H9 (cell line): ENCODE measurements at regions not wholly inside any gene's neighbourhood (a gene's known extent, or its start where the extent isn't known, plus 50 kb on each side); places are given as distances from the start of the nearest gene placed in this dataset.

ENCODE experiments used
- DNase-seq: peaks from one replicate; pipeline ENCODE4 v3.0.0-alpha.2; 2017
- H2AFZ ChIP-seq: one replicate; pipeline ENCODE4 v1.6.1; 2013; ENCODE audit warnings: mild to moderate bottlenecking, low read length, control low read depth, moderate library complexity
- H2AK5ac ChIP-seq: 2 replicates; pipeline ENCODE4 v1.6.1; 2013; ENCODE audit warnings: low read length, control low read depth, mixed read lengths; ENCODE audit not compliant: insufficient read length
- H2BK120ac ChIP-seq: one replicate; pipeline ENCODE4 v1.6.1; 2013; ENCODE audit warnings: low read depth, mild to moderate bottlenecking, low read length, control low read depth, inconsistent platforms; ENCODE audit not compliant: poor library complexity, severe bottlenecking
- H2BK12ac ChIP-seq: 2 replicates; pipeline ENCODE4 v1.6.1; 2013; ENCODE audit warnings: low read length, control low read depth, mixed read lengths, low read depth; ENCODE audit not compliant: insufficient read length
- H2BK15ac ChIP-seq: 2 replicates; pipeline ENCODE4 v1.6.1; 2013; ENCODE audit warnings: low read depth, low read length, control low read depth
- H2BK20ac ChIP-seq: one replicate; pipeline ENCODE4 v1.6.1; 2013; ENCODE audit warnings: low read depth, mild to moderate bottlenecking, low read length, control low read depth, inconsistent platforms; ENCODE audit not compliant: poor library complexity, severe bottlenecking
- H2BK5ac ChIP-seq: 2 replicates; pipeline ENCODE4 v1.6.1; 2013; ENCODE audit warnings: low read length, control low read depth, mixed read lengths; ENCODE audit not compliant: insufficient read length
- H3K14ac ChIP-seq: 2 replicates; pipeline ENCODE4 v1.6.1; 2013; ENCODE audit warnings: low read length, control low read depth; ENCODE audit not compliant: insufficient read depth
- H3K18ac ChIP-seq: 2 replicates; pipeline ENCODE4 v1.6.1; 2013; ENCODE audit warnings: low read depth, mild to moderate bottlenecking, mixed read lengths, low read length, control low read depth; ENCODE audit not compliant: insufficient read length
- H3K23ac ChIP-seq: 2 replicates; pipeline ENCODE4 v1.6.1; 2013; ENCODE audit warnings: low read length, control low read depth, mixed read lengths, low read depth; ENCODE audit not compliant: insufficient read length
- H3K23me2 ChIP-seq: 2 replicates; pipeline ENCODE4 v1.6.1; 2013; ENCODE audit warnings: low read depth, mild to moderate bottlenecking, mixed read lengths, low read length, control low read depth; ENCODE audit not compliant: insufficient read length, poor library complexity, severe bottlenecking
- H3K27ac ChIP-seq: 2 replicates; pipeline ENCODE4 v1.5.1; 2013; ENCODE audit warnings: low read length, control low read depth, mixed read lengths, low read depth; ENCODE audit not compliant: insufficient read length
- H3K27me3 ChIP-seq: 2 replicates; pipeline ENCODE4 v1.6.1; 2013; ENCODE audit warnings: low read length, control low read depth, inconsistent platforms; ENCODE audit not compliant: insufficient read depth
- H3K4ac ChIP-seq: 2 replicates; pipeline ENCODE4 v1.6.1; 2013; ENCODE audit warnings: low read depth, mild to moderate bottlenecking, control low read depth, inconsistent platforms, low read length, moderate library complexity
- H3K4me1 ChIP-seq: 2 replicates; pipeline ENCODE4 v1.6.1; 2013; ENCODE audit warnings: low read length, control low read depth, inconsistent platforms; ENCODE audit not compliant: insufficient read depth
- H3K4me2 ChIP-seq: 2 replicates; pipeline ENCODE4 v1.6.1; 2013; ENCODE audit warnings: low read length, control low read depth, mixed read lengths; ENCODE audit not compliant: insufficient read length, insufficient read depth
- H3K56ac ChIP-seq: 2 replicates; pipeline ENCODE4 v1.6.1; 2013; ENCODE audit warnings: low read depth, mild to moderate bottlenecking, mixed read lengths, low read length, control low read depth; ENCODE audit not compliant: insufficient read length
- H3K79me1 ChIP-seq: 2 replicates; pipeline ENCODE4 v1.6.1; 2013; ENCODE audit warnings: low read depth, mild to moderate bottlenecking, moderate library complexity, low read length, control low read depth, inconsistent platforms; ENCODE audit not compliant: insufficient read depth, poor library complexity, severe bottlenecking
- H3K79me2 ChIP-seq: 2 replicates; pipeline ENCODE4 v1.6.1; 2013; ENCODE audit warnings: low read length, control low read depth, inconsistent platforms; ENCODE audit not compliant: insufficient read depth
- H3K9ac ChIP-seq: 2 replicates; pipeline ENCODE4 v1.6.1; 2013; ENCODE audit warnings: low read length, control low read depth, mixed read lengths; ENCODE audit not compliant: insufficient read length; ENCODE audit errors: extremely low read depth
- H3K9me3 ChIP-seq: one replicate; pipeline ENCODE4 v1.6.1; 2013; ENCODE audit warnings: low read depth, low read length, inconsistent platforms; ENCODE audit not compliant: control insufficient read depth
- H3T11ph ChIP-seq: one replicate; pipeline ENCODE4 v1.6.1; 2013; ENCODE audit warnings: mild to moderate bottlenecking, low read length, control low read depth, inconsistent platforms
- H4K20me1 ChIP-seq: one replicate; pipeline ENCODE4 v1.6.1; 2013; ENCODE audit not compliant: control insufficient read depth, insufficient read length, insufficient read depth
- H4K5ac ChIP-seq: 2 replicates; pipeline ENCODE4 v1.6.1; 2013; ENCODE audit warnings: low read depth, mild to moderate bottlenecking, mixed read lengths, low read length, control low read depth; ENCODE audit not compliant: insufficient read length
- H4K8ac ChIP-seq: replicated peaks from 2 replicates; pipeline ENCODE4 v1.6.1; 2013; ENCODE audit warnings: low read length, control low read depth, mixed read lengths, low read depth; ENCODE audit not compliant: insufficient read length
- H4K91ac ChIP-seq: 2 replicates; pipeline ENCODE4 v1.6.1; 2013; ENCODE audit warnings: low read depth, mild to moderate bottlenecking, moderate library complexity, mixed read lengths, low read length, control low read depth; ENCODE audit not compliant: insufficient read length
- H3K27ac Mint-ChIP-seq, 3 experiments: 2 replicates in 2 of 3; 3 replicates in 1 of 3; pipeline ENCODE4 v1.8.0; 2020 to 2021; ENCODE audit warnings: mixed read lengths in 3 of 3, mild to moderate bottlenecking in 1 of 3, moderate library complexity in 1 of 3
- H3K27me3 Mint-ChIP-seq: 2 replicates; pipeline ENCODE4 v1.8.0; 2021; ENCODE audit warnings: low read depth, mild to moderate bottlenecking, moderate library complexity, mixed read lengths
- H3K36me3 Mint-ChIP-seq, 3 experiments: 2 replicates in 2 of 3; 3 replicates in 1 of 3; pipeline ENCODE4 v1.8.0; 2020 to 2021; ENCODE audit warnings: low read depth in 3 of 3, mixed read lengths in 3 of 3; ENCODE audit not compliant: insufficient read depth in 1 of 3
- H3K4me1 Mint-ChIP-seq, 2 experiments: 2 replicates each; pipeline ENCODE4 v1.8.0; 2020; ENCODE audit warnings: mixed read lengths in 2 of 2
- H3K4me3 Mint-ChIP-seq, 2 experiments: 2 replicates in 1 of 2; 3 replicates in 1 of 2; pipeline ENCODE4 v1.8.0; 2020 to 2021; ENCODE audit warnings: mild to moderate bottlenecking in 2 of 2, mixed read lengths in 2 of 2, moderate library complexity in 1 of 2
- H3K9me3 Mint-ChIP-seq, 2 experiments: 2 replicates in 1 of 2; 3 replicates in 1 of 2; pipeline ENCODE4 v1.8.0; 2020; ENCODE audit warnings: mild to moderate bottlenecking in 2 of 2, mixed read lengths in 2 of 2, moderate library complexity in 1 of 2
- WGBS: extraction: QIAGEN DNeasy Blood & Tissue Kit; methylation state at CpG from one replicate; pipeline ENCODE4 v1.1.7; 2013; ENCODE audit warnings: missing lambda C conversion rate, low lambda C conversion rate, mixed read lengths; ENCODE audit not compliant: insufficient read length; ENCODE audit errors: extremely low coverage; 5-methylcytosine and 5-hydroxymethylcytosine counted together
- TF ChIP-seq, protein P1 (sequence below): fragments of 200-600 bp; sonication (generic); conservative IDR thresholded peaks from 3 replicates; pipeline ENCODE4 v1.8.0; 2021; ENCODE audit warnings: antibody characterized with exemption, mild to moderate bottlenecking

- Histone ChIP-seq H2BK120ac (no peak overlapping the region), H3K23ac (no peak overlapping the region), H3K9me3 (no peaks in the 10 kb centered on the region), H2BK15ac (no peak overlapping the region), H3K4me2 (no peak overlapping the region), H3K23me2 (no peaks in the 10 kb centered on the region), H3T11ph (no peak overlapping the region), H3K27ac (no peak overlapping the region), H3K14ac (no peak overlapping the region), H3K56ac (no peak overlapping the region), H4K8ac (no peak overlapping the region), H3K4me1 (no peaks in the 10 kb centered on the region), H2AK5ac (no peak overlapping the region), H3K18ac (no peak overlapping the region), H2BK5ac (no peak overlapping the region), H3K27me3 (no peaks in the 10 kb centered on the region), H3K79me1 (no peaks in the 10 kb centered on the region), H3K79me2 (no peaks in the 10 kb centered on the region), H4K5ac (no peak overlapping the region), H2AFZ (no peak overlapping the region), H2BK12ac (no peak overlapping the region), H4K91ac (no peak overlapping the region), H4K20me1 (no peaks in the 10 kb centered on the region), H3K9ac (no peak overlapping the region), H2BK20ac (no peak overlapping the region), H3K4ac (no peak overlapping the region)
- Mint-ChIP-seq H3K4me3 (no peak overlapping the region), H3K9me3 (peaks cover 0 to 3% of the 10 kb centered on the region in 2 experiments; a peak in 2 of 5 replicates), H3K27me3 (peaks cover 18% of the 10 kb centered on the region), H3K4me1 (no peaks in the 10 kb centered on the region), H3K27ac (no peak overlapping the region; a peak in 1 of 7 replicates), H3K36me3 (no peaks in the 10 kb centered on the region)
- no peak for DNase-seq
- 89% methylated on average over 1 of the region's 8 CpGs for WGBS
- TF ChIP-seq, protein P1, sequence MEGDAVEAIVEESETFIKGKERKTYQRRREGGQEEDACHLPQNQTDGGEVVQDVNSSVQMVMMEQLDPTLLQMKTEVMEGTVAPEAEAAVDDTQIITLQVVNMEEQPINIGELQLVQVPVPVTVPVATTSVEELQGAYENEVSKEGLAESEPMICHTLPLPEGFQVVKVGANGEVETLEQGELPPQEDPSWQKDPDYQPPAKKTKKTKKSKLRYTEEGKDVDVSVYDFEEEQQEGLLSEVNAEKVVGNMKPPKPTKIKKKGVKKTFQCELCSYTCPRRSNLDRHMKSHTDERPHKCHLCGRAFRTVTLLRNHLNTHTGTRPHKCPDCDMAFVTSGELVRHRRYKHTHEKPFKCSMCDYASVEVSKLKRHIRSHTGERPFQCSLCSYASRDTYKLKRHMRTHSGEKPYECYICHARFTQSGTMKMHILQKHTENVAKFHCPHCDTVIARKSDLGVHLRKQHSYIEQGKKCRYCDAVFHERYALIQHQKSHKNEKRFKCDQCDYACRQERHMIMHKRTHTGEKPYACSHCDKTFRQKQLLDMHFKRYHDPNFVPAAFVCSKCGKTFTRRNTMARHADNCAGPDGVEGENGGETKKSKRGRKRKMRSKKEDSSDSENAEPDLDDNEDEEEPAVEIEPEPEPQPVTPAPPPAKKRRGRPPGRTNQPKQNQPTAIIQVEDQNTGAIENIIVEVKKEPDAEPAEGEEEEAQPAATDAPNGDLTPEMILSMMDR: no peak
Measured at GRCh38 chr2:239544143-239544917, 143.5 kb upstream of the HDAC4 start.
